ENCODE measurements at regions not wholly inside any gene's neighbourhood (a gene's known extent, or its start where the extent isn't known, plus 50 kb on each side); places are given as distances from the start of the nearest gene placed in this dataset.

DNA sequence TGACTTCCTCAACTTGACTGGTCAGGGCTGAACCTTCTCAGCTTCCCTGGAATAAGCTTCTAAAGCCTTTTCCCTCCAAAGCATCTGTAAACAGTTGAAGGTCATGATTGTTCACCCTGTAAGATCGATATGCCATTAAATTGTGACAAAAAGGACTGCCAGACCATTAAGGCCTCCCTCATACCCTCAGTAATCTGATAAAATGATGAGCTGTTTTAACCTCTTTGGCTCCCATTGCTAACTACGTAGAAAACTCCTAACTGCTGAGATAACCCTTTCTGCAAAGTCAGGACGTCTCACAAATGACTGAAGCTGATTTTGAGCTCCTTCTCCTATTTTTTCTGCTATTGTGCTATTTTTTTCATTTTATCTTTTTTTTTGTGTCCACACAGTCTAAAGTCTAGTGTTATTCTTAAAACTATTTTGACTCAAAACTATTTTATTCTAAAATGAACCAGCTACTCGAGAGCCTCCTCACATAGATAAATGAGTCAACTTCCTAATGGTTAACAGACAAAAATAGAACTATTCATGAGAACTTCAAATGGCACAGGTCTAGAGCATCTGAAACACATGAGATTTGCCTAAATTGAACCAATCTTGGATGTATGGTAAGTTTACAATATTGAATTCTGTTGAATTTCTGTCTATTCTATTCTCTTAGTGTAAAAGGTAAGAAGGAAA is 395.6 kb upstream of the TLE4 start:
- TF ChIP-seq, protein P1, sequence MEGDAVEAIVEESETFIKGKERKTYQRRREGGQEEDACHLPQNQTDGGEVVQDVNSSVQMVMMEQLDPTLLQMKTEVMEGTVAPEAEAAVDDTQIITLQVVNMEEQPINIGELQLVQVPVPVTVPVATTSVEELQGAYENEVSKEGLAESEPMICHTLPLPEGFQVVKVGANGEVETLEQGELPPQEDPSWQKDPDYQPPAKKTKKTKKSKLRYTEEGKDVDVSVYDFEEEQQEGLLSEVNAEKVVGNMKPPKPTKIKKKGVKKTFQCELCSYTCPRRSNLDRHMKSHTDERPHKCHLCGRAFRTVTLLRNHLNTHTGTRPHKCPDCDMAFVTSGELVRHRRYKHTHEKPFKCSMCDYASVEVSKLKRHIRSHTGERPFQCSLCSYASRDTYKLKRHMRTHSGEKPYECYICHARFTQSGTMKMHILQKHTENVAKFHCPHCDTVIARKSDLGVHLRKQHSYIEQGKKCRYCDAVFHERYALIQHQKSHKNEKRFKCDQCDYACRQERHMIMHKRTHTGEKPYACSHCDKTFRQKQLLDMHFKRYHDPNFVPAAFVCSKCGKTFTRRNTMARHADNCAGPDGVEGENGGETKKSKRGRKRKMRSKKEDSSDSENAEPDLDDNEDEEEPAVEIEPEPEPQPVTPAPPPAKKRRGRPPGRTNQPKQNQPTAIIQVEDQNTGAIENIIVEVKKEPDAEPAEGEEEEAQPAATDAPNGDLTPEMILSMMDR (conservative IDR thresholded peaks at IDR 0.05; ENCODE audit: low read depth, low read length) = no peak
- no peak for DNase-seq (ENCODE audit: low read depth)
- no peak overlapping the region for H3K4me3 ChIP-seq (ENCODE audit: low read depth, low read length)

DNA sequence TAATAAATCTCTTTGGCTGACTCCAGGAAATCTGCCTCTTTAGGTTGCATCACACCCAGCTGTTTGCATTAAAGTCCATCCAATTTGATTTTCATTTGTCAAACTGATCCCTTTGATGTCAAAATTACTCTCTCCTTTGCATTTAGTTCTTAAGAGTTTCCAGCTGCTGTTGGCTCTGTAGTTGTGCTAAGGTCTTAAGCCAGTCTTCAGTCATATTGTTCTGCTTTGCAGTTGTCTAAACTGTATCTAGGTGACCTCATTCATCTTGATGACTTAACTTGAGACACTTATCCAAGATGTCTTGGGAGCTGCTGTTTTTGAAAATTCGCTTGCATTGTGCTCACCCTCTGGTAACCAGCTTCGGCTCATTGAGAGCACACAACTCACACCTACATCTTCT is 386.9 kb upstream of the TLE4 start:
- no peak for DNase-seq (ENCODE audit: low read depth)
- TF ChIP-seq, protein P1 (conservative IDR thresholded peaks at IDR 0.05; ENCODE audit: low read depth, low read length) = no peak
- no peak overlapping the region for H3K4me3 ChIP-seq (ENCODE audit: low read depth, low read length)

DNA sequence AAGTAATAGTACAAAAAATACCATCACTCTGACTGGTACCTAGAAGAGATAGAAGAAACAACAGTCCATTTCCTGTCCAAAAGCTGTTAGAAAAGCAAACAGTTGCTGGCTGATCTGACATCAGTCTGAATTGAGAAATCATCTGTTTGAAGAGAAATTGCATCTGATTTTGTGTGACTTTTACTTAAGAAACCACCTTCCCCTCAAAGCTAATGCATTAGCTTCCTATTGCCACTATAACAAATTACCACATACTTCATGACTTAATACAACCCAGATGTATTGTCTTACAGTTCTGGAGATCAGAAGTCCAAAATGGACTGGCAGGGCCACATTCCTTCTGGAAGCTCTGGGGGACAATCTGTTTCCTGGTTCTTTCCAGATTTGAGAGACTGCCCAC is 385.9 kb upstream of the TLE4 start:
- no peak for DNase-seq (ENCODE audit: low read depth)
- TF ChIP-seq, protein P1 (conservative IDR thresholded peaks at IDR 0.05; ENCODE audit: low read depth, low read length) = no peak
- no peak overlapping the region for H3K4me3 ChIP-seq (ENCODE audit: low read depth, low read length)

DNA sequence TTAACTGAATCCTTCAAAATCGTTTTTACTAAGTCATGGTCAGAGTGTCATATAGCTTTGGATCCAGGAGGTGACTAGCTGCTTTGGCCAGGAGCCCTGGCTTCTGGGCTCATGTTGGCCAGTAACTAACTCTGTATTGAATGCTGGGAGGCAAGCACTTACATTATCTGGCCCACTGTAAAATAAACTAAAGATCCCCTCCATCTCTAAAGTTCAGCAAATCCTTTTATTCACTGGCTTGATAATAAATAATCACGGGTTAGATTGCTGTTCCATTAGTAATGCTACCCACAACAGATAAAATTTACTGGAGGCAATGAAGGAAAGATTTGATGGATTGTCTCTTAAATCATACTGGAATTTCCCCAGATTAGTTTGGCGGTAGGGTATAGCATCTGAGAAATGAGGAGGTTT is 382.2 kb upstream of the TLE4 start:
- TF ChIP-seq, protein P1 (conservative IDR thresholded peaks at IDR 0.05; ENCODE audit: low read depth, low read length) = no peak
- no peak for DNase-seq (ENCODE audit: low read depth)
- no peak overlapping the region for H3K4me3 ChIP-seq (ENCODE audit: low read depth, low read length)

DNA sequence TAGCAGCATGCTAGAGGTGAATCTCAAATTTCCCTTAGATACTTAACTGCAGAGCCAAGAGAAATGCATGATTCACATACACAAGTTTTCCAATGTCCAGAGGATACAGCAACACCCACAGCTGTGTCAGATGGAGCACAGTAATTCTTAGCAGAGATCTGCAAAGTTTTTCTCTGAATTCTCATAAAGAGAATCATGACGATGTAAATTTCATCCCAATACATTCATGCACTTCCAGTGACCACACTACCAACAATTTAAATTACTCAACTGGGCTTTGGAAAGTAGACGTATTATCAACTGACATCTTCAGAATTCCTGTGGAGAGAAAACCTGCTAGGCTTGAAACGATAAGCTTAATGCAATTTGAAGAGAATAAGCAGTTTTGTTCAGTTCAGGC is 378.8 kb upstream of the TLE4 start:
- H3K4me3 ChIP-seq (ENCODE audit: low read depth, low read length) = no peak overlapping the region
- TF ChIP-seq, protein P1 (conservative IDR thresholded peaks at IDR 0.05; ENCODE audit: low read depth, low read length) = no peak
- DNase-seq (ENCODE audit: low read depth) = no peak

DNA sequence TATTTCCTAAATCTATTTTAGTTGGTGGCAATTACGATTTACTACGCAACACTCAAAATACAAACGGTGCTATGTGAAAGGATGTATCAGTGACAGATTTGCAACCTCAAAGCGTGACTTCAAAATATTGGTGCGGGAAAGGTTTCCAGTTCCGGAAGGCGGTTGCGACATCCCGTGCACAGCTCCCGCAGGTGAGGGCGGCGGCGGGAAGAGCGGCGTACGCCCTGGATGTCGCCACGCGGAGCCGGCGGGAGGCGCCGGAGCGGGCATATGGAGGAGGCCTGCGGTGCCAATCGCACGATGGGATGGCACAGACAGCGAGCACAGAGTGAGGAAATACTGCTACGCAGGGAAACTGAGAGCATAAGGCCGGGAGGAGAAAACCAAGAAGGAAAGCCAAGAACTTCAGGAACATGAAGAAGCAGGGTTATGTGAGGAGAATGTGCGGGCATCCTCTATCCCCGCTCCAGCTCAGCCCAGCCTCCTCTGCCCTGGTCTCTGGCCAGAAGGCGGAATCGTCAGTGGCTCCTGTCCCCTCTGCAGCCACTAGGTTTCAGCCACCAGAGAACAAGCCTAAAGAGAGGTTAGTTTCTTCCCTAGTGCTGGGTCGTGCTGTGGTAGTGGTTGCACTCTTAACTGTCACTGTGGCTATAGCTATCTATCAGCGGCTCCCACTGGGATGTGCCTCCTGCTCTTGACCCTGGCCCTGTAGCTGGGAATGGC is 378.1 kb upstream of the TLE4 start:
- no peak overlapping the region for H3K4me3 ChIP-seq (ENCODE audit: low read depth, low read length)
- no peak for DNase-seq (ENCODE audit: low read depth)
- TF ChIP-seq, protein P1 (conservative IDR thresholded peaks at IDR 0.05; ENCODE audit: low read depth, low read length) = no peak

DNA sequence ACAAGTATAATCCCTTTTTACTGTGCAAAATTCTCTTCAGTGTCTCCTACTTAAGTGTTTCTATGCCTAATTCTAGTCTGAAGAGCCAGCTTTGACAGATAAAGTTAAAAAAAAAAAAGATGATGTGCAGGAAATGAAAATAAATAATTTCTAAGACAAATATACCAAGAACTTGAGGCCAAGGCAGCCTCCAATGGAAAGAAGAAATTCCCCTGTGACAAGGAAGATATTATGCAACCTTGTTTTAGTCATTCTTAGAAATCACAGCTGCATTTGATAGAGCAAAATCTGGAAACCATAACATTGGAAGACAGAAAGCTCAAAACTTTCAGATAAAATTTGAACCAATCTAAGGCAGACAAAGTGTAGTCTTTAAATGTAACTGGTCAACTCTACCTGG is 375.9 kb upstream of the TLE4 start:
- TF ChIP-seq, protein P1 (conservative IDR thresholded peaks at IDR 0.05; ENCODE audit: low read depth, low read length) = no peak
- DNase-seq (ENCODE audit: low read depth) = no peak
- H3K4me3 ChIP-seq (ENCODE audit: low read depth, low read length) = no peak overlapping the region
